ENCODE measurements at regions not wholly inside any gene's neighbourhood (a gene's known extent, or its start where the extent isn't known, plus 50 kb on each side); places are given as distances from the start of the nearest gene placed in this dataset.

DNA sequence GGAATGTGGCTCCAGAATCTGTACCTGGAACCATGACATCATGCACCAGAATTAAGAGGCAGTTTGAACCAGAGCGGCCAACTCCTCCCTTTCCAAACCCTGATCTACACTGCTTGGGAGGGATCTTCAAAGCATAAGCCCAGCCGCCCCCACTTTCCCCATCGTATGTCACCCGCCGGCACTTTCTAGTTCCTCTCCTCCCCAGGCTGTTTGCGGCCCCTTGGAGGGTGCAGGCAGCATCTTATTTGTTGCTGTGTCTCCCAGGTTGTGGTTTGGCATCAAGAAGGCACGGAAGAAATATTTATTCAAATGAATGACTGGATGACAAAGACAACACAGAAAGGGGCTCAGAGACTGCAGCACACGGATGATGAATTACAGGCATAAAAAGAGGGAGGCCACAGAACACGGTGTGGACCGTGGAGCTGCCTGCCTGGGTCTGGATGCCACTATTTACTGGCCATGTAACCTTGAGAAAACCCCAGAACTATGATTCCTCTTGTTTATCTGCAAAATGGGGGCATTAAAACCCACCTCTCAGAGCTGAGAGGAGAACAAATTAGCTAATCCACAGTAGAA is 305.8 kb downstream of the EIPR1 start:
- intact Hi-C loops (cut with DNase I, micrococcal nuclease), result no loop called here
- no peak overlapping the region for H3K4me3 Mint-ChIP-seq
- TF ChIP-seq, protein P1, sequence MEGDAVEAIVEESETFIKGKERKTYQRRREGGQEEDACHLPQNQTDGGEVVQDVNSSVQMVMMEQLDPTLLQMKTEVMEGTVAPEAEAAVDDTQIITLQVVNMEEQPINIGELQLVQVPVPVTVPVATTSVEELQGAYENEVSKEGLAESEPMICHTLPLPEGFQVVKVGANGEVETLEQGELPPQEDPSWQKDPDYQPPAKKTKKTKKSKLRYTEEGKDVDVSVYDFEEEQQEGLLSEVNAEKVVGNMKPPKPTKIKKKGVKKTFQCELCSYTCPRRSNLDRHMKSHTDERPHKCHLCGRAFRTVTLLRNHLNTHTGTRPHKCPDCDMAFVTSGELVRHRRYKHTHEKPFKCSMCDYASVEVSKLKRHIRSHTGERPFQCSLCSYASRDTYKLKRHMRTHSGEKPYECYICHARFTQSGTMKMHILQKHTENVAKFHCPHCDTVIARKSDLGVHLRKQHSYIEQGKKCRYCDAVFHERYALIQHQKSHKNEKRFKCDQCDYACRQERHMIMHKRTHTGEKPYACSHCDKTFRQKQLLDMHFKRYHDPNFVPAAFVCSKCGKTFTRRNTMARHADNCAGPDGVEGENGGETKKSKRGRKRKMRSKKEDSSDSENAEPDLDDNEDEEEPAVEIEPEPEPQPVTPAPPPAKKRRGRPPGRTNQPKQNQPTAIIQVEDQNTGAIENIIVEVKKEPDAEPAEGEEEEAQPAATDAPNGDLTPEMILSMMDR (IDR thresholded peaks at IDR 0.05), result no peak

DNA sequence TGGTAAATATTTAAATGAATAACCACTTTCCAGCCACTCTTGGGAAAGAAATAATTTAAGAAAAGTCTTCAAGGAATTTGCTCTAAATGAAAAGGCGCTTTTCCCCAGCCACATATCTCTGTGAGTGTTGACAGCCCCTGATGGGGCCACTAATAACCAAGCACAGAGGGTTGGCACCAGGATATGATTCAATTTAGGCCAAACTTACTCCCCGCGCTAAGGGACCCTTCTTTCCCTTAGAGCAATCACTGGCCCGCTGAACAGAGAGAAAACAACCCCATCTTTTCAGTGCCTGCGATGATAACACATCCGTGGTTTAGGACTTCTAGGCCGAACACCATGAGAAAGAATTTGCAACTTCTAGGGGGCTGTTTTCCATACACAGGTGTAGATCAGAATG is 310.8 kb downstream of the EIPR1 start:
- Histone ChIP-seq H3K36me3 (ENCODE audit: insufficient read depth, low read length) (no peaks in the 10 kb centered on the region), H3K9me3 (ENCODE audit: control insufficient read depth in 1 of 2, insufficient read depth in 1 of 2, low read length in 2 of 2) (no peaks in the 10 kb centered on the region), H3K27ac (ENCODE audit: low read depth in 1 of 2, low read length in 2 of 2) (no peak overlapping the region), H3K4me1 (ENCODE audit: insufficient read depth, low read length) (no peaks in the 10 kb centered on the region), H3K27me3 (ENCODE audit: control insufficient read depth in 1 of 2, insufficient read depth in 2 of 2, low read length in 2 of 2) (no peaks in the 10 kb centered on the region), H3K4me3 (ENCODE audit: low read length) (no peak overlapping the region)
- H3K9me3 Mint-ChIP-seq, result no peaks in the 10 kb centered on the region
- H3K27ac Mint-ChIP-seq, result no peak overlapping the region
- H3K36me3 Mint-ChIP-seq (ENCODE audit: low read depth), result no peaks in the 10 kb centered on the region
- intact Hi-C loops (cut with DNase I, micrococcal nuclease), result no loop called here
- H3K4me1 Mint-ChIP-seq (ENCODE audit: low read depth), result no peaks in the 10 kb centered on the region
- CTCF ChIA-PET, result no interaction called here
- H3K27me3 Mint-ChIP-seq, result no peaks in the 10 kb centered on the region
- no peak overlapping the region for H3K4me3 Mint-ChIP-seq
- POLR2A ChIA-PET, result no interaction called here
- DNase-seq (no peak), ATAC-seq (ENCODE audit: poor library complexity) (no peak)
- TF ChIP-seq, protein P1 (IDR thresholded peaks at IDR 0.05), result no peak

More for the DNA sequence above, 305.8 kb downstream of the EIPR1 start:
- H3K36me3 ChIP-seq (ENCODE audit: insufficient read depth, low read length), result no peaks in the 10 kb centered on the region
- Mint-ChIP-seq H3K27ac (no peak overlapping the region), H3K36me3 (ENCODE audit: low read depth) (no peaks in the 10 kb centered on the region), H3K4me1 (ENCODE audit: low read depth) (no peaks in the 10 kb centered on the region), H3K27me3 (peaks cover 4% of the 10 kb centered on the region), H3K9me3 (no peaks in the 10 kb centered on the region)
- DNase-seq (no peak), ATAC-seq (ENCODE audit: poor library complexity) (no peak)
- no peaks in the 10 kb centered on the region for H3K9me3 ChIP-seq (ENCODE audit: control insufficient read depth in 1 of 2, insufficient read depth in 1 of 2, low read length in 2 of 2)
- H3K4me1 ChIP-seq (ENCODE audit: insufficient read depth, low read length), result no peaks in the 10 kb centered on the region
- no peak overlapping the region for H3K4me3 ChIP-seq (ENCODE audit: low read length)
- H3K27ac ChIP-seq (ENCODE audit: low read depth in 1 of 2, low read length in 2 of 2), result no peak overlapping the region
- POLR2A ChIA-PET, result no interaction called here
- CTCF ChIA-PET, result no interaction called here
- H3K27me3 ChIP-seq (ENCODE audit: control insufficient read depth in 1 of 2, insufficient read depth in 2 of 2, low read length in 2 of 2), result no peaks in the 10 kb centered on the region

DNA sequence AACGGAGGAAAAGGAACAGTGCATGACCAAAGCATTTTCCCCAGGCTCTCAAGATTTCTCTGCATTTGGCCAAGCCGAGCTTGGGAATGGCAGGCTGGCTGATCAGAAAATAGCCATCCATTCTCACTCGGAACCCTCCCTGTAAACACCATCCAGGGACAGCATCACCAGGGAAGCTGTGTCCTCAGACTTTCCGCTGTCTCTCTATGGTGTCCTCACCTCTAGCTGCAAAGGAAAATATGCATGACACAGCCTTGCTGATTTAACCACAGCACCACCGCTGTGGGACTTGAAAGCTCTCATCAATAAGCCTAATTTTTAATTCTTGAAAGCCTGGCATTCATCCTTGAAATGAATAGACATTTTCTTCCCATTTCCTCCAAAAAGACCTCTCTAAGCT is 311.7 kb downstream of the EIPR1 start:
- no peaks in the 10 kb centered on the region for H3K27me3 Mint-ChIP-seq
- H3K27ac ChIP-seq (ENCODE audit: low read depth in 1 of 2, low read length in 2 of 2), result no peak overlapping the region
- H3K27me3 ChIP-seq (ENCODE audit: control insufficient read depth in 1 of 2, insufficient read depth in 2 of 2, low read length in 2 of 2), result no peaks in the 10 kb centered on the region
- no peak overlapping the region for H3K4me3 ChIP-seq (ENCODE audit: low read length)
- H3K4me1 ChIP-seq (ENCODE audit: insufficient read depth, low read length), result no peaks in the 10 kb centered on the region
- intact Hi-C loops (cut with DNase I, micrococcal nuclease), result no loop called here
- no peaks in the 10 kb centered on the region for H3K9me3 Mint-ChIP-seq
- H3K4me1 Mint-ChIP-seq (ENCODE audit: low read depth), result no peaks in the 10 kb centered on the region
- ATAC-seq (ENCODE audit: poor library complexity) (no peak), DNase-seq (no peak)
- no peaks in the 10 kb centered on the region for H3K36me3 ChIP-seq (ENCODE audit: insufficient read depth, low read length)
- TF ChIP-seq, protein P1 (IDR thresholded peaks at IDR 0.05), result no peak
- no peak overlapping the region for H3K4me3 Mint-ChIP-seq
- H3K9me3 ChIP-seq (ENCODE audit: control insufficient read depth in 1 of 2, insufficient read depth in 1 of 2, low read length in 2 of 2), result no peaks in the 10 kb centered on the region
- CTCF ChIA-PET, result no interaction called here
- H3K27ac Mint-ChIP-seq, result no peak overlapping the region
- POLR2A ChIA-PET, result no interaction called here
- H3K36me3 Mint-ChIP-seq (ENCODE audit: low read depth), result no peaks in the 10 kb centered on the region

All from CD4-positive, alpha-beta T cell (primary cell).